GM12892 (cell line): ENCODE measurements at regions not wholly inside any gene's neighbourhood (a gene's known extent, or its start where the extent isn't known, plus 50 kb on each side); places are given as distances from the start of the nearest gene placed in this dataset.

Source experiments
- POLR2A ChIP-seq: IDR thresholded peaks from 2 replicates; pipeline ENCODE4 v1.6.1; 2011; ENCODE audit warnings: low read depth, low read length, control low read depth
- POLR2AphosphoS5 ChIP-seq: IDR thresholded peaks from 2 replicates; pipeline ENCODE4 v1.6.1; 2011; ENCODE audit warnings: low read depth, low read length, control low read depth

DNA sequence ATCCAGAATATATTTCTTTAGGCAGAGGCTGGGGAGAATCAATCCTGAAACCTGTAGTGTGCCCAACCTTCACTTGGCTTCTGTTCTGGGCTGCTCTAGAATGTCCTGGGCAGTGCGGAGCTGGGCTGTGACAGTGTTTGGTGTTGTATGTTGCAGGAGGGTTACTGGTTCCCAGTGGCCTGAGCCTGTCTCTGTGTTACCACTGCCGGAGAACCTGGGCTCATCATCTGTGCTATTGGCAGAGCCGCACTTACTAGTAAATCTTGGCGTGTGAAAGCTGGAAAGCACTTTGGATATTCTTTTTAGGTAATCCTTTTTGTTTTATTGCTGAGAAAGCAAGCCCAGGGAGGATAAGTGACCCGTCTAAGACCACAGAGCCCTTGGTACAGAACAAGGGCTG, 412.9 kb downstream of the SLC4A3 start:
- TF ChIP-seq POLR2A (no peak), POLR2AphosphoS5 (no peak)
